ENCODE measurements at regions not wholly inside any gene's neighbourhood (a gene's known extent, or its start where the extent isn't known, plus 50 kb on each side); places are given as distances from the start of the nearest gene placed in this dataset.

GRCh38 chr13:104326523-104326922, 1260.3 kb upstream of the SLC10A2 start:
- no peak for DNase-seq

- no peak for DNase-seq
Observed at GRCh38 chr13:104321756-104322155, 1255.5 kb upstream of the SLC10A2 start.

DNA sequence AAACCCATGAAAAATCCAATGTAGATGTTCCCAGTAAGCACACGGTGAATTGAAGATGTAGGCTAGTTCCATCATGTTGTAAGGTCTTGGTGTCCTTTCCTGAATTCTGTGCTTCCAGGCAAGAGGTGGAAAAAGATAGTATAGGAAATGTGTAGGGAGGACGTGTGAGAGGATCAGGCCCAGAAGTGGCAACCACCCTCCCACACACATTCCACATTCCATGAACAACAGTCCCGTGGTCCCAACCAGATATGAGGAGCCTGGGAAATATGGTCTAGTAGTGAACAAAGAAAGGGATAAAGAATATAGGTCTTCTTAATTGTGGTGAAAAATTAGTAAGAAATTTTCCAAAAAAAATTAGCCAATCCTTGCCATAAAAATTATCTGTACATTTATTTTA, 1254.2 kb upstream of the SLC10A2 start:
- DNase-seq, result peak; percentile 1

DNA sequence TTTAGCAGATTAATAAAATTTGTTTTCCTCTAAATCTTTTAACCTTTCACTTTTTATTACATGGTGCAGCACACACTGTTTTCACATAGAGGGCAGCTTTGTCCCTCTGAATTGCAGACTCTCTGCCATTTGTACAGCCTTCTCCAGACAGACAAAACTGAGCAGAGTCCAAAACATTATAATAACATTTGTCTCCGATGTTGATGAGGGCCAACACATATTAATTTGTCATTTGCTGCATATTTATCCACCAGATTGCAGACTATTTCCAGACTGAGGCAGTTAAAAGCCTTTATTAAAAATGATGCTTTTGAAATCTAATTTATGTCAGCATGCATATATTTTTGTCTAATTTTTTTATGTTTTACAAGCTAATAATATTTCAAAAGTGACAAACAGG, 1251.9 kb upstream of the SLC10A2 start:
- DNase-seq, result peak; percentile 47

DNA sequence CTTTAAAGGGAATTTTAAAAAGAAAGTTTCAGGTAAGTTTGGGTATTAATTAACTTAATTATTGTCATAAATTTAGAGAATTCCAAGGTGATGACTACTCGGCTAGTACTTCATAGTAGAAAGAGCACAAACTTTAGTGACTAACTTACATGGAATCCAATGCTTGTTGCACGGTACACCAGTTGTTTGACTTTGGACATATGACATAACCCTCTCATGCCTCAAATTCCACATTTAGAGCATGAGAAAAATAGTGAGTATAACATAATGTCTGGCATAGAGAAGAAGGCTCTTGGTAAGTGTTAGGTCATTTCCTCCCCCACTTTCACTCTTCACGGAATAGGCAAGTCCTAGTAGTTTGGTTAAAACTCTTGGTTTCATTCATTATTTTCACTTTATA, 1249.4 kb upstream of the SLC10A2 start:
- peak; percentile 92 for DNase-seq

DNA sequence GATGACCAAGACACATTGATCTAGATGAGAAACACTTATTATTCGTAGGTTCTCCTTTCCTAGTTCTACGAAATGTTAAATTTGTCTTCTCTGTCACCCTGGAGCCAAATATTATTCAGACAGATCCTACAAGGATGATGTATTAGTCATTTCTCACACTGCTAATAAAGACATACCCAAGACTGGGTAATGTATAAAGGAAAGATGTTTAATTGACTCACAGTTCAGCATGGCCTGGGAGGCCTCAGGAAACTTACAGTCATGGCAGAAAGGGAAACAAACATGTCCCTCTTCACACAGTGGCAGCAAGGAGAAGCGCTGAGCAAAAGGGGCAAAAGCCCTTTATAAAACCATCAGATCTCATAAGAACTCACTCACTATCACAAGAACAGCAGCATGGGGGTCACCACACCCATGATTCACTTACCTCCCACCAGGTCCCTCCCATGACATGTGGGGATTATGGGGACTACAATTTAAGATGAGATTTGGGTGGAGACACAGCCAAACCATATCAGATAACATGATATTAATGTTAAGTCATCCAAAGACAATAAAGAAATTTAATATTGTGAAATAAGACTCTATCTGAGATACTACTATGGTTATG, 1248.8 kb upstream of the SLC10A2 start:
- peak; percentile 3 for DNase-seq

GRCh38 chr13:104314321-104314720, 1248.1 kb upstream of the SLC10A2 start:
- DNase-seq, result no peak

DNA sequence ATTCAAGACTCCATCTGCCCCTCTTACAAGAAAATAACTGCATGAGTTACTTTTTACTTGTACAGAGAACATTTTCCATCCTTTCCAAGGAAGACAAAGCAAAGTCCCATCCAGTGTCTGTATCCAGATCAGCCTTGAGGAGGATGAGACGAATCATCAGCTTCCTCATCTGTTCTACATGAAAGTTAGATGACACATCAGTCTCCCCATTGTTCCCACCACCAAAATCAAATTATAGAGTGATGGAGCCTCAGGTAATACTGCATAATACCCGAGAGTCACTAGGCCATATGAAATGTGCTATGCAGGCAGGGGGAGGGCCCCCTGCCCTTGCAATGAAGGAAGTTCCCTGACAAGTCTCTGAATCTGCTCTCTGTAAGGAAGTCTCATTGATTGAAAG, 1244.6 kb upstream of the SLC10A2 start:
- DNase-seq, result no peak

GRCh38 chr13:104309431-104309830, 1243.2 kb upstream of the SLC10A2 start:
- no peak for DNase-seq

DNA sequence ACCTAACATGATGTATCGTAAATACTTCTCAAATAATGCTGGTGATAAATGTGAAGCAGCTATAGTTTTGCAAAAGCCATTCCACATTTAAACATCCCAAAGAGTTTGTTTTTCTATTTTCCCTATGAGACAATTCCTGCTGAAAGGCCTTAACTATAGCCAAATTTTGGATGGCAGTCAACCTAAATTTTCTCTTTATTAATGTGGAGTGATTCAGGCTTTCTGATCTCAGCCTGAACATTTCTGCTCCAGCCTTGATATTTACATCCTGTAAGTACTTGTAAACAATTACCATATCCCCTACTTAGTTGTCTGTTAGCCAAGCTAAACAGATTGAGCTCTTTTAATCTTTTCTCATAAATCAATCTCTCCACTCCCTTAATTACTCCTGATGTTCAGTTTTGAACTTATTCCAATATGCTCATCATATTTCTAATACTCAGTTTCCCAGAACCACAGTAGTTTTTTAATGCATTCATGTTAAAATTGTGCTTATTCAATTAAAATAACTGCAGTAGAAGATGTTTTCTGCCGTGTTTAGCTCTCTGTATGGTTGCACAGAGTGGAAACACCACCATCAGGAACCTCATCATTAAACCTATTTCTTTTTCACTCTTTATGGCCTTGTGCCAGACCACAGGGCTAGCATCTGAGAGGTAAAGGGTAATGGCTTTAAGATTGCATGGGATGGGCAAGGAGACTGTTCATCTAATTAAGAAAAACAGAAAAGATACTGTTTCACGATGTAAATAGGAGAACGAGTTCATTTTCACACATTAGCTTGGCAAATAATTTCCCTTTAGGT, 1235.2 kb upstream of the SLC10A2 start:
- DNase-seq, result peak; percentile 7

DNA sequence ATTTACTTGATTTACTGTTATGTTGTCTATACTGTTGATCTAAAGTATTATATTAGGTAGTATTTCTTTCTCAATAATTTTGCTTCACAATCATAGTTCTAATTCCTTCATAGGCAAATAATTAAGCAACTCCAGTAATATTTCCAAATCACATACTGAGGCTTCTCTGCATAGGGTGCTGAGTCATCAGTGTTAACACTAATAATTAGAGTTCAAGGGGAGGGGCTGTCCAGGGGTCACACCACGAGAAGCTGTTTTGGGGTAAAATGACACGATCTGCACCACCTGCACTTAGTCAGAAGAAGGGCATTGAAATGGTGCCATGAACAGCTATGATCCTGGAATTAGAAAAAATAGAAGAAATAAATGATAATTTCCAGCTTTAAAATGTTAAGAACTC, 1230.9 kb upstream of the SLC10A2 start:
- DNase-seq, result no peak

GRCh38 chr13:104296286-104296685, 1230.1 kb upstream of the SLC10A2 start:
- no peak for DNase-seq

DNA sequence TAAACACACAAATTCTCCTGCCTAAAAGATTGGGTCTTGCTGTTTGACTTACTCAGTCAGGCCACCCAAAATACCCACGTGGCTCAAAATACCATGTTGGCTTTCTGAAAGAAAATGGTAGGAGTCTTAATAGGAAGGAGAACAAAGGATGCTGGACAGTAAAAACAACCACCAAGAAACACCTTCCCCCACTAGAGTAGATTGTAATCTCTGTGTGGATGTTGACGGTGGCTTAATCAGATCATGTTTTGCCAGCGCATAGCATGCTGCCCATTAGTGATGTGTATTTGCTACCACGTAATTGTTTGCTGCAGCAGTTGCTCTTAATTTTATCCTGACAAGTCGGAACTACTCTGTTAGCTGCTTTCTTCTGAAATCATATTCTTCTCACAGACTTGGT, 1229.3 kb upstream of the SLC10A2 start:
- no peak for DNase-seq

GRCh38 chr13:104289400-104289799, 1223.2 kb upstream of the SLC10A2 start:
- DNase-seq, result no peak

DNA sequence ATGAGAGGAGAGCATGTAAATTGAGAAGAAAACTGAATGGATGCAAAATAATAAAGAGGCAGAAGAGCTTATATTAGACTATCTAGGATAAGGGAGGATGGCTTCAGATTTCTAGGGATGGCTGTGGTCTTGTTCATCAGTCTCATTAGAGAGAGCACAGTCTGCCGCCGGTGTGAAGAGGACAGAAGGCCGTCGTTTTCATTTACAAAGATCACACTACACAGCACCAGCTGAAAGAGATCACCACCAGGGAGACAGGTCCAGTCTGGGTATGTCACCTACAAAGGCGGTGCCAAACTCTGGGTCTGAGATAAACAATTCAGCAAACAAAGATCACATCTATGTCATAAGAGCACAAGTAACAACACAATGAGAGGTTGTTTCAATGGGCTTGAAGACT, 1222.3 kb upstream of the SLC10A2 start:
- no peak for DNase-seq

- no peak for DNase-seq
Observed at GRCh38 chr13:104286566-104287290, 1220.5 kb upstream of the SLC10A2 start.

DNA sequence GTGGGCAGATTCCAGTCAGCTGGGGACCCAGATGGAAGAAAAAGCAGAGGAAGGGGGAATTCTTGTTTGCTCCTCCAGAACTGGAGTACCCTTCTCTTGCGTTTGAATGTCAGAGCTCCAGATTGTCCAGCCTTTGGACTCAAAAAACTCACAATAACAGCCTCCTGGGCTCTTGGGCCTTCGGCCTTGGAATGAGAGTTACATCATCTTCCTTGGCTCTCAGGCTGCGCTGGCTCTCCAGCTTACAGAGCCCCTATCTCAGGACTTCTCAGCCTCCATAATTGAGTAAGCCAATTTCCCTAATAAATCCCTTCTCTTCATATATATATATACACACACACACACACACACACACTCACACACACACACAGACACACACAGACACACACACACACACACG, 1215.7 kb upstream of the SLC10A2 start:
- no peak for DNase-seq

DNA sequence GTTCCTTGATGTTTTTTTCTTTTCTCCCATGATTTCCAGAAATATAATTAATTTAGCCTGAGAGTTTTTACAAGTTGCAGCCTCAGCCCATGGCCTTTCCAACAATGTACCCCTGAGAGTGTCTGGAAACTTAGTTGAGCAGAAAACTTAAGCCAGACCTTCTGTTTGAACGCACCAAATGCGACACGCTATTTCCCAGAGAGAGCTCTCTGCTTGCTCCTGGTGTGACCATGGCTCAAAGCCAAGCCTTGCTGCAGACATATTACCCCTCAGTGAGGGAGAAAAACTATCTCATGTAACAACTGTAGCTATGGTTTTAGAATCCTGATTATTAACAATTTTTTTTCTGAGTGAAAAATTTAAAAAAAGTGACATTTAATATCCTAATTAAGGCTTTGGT, 1204.5 kb upstream of the SLC10A2 start:
- DNase-seq, result no peak

DNA sequence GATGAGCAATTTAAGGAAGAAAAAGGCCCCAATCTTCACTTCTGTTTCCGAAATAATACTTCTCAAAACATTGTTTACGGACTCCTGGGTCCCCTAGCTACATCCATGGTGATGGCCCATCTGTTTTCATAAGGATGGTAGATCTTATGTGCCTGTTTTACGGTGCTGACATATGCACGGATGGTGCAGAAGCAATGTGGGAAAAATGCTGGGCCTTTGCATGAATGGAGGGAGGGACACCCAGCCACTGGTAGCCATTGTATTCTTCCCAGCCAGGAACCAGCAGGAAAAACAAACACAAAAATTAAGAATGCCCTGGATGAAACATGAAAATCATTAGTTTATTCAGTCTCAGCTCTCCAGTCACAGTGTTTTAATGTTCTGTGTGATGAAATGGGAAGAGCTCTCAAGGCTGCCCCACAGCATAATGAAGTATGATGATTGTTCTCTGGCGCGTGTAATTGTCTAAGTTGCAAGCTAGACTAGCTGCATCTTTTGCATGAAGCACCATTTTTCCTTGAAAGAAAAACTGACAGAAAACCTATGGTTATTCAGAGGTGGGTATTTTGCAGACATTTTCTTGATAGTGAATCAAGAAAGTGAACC, 1201.1 kb upstream of the SLC10A2 start:
- no peak for DNase-seq

DNA sequence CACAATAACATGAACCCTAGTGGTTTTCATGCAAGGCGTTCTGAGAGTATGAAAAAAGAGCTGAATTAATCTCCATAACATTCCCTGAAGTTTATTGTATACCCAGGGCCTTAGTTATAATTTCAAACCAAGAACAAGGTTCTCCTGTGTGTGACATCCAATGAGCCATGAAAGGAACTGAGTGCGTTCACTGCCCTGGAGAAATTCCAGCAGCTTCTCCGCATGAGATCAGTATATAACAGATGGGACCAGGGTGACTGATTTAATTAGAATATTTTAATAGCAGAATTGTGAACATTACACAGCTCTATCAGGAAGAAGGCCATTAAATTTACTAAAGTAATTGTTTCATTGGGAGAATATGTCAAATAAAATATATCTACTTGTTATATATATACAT, 1190.5 kb upstream of the SLC10A2 start:
- no peak for DNase-seq

DNA sequence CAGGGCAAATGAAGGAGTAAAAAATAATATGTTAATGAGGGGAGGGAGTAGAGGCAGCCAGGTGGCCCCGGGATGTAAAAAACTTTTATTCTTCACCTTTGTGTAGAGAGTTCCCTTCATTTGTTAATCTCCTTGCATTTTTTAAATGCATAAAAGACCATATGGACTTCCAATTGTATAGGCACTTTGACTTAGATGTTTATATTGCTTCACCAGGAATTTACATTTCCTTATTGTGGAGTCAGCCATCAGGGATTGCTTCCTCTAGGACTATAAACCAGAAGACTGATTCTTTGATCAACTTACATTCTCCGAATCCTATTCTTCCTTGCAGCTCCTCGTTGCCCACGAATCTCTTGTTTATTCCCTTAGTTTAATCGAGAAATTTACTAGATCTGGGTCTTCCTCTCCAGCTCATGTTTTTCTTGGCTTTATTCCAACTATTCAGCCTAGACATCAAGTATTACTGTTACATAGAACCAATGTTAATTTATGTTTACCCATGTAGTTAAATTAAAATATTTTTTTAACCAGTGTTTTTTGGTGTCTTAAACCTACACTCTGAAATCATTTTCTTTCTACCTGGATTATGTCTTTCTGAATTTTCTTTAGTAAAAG, 1187.0 kb upstream of the SLC10A2 start:
- no peak for DNase-seq

DNA sequence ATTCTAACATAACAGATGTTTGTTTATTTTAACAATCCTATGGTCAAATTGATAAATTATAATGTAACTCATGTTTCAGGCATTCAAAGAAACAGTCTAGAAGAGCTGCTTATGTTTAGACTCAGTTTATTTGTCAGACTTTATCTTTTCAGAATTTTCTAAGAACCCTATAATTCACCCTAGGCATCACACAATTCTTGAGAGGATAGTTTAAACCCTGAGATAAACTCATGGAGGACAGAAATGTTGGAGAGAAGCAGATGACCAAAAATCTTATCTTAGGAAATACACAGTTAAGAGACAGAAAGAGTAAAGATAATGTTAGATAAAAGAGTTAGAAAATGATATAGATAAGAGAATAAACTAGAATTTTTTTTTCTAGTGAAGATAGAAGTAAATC, 1185.7 kb upstream of the SLC10A2 start:
- no peak for DNase-seq

GRCh38 chr13:104246955-104247354, 1180.7 kb upstream of the SLC10A2 start:
- no peak for DNase-seq
